ENCODE measurements at regions not wholly inside any gene's neighbourhood (a gene's known extent, or its start where the extent isn't known, plus 50 kb on each side); places are given as distances from the start of the nearest gene placed in this dataset.

GRCh38 chr11:91257667-91258066 is 967.0 kb upstream of the FAT3 start:
- H3K4me3 ChIP-seq (ENCODE audit: low read depth, low read length), result no peak overlapping the region
- no peak for DNase-seq
- TF ChIP-seq CTCF (IDR thresholded peaks at IDR 0.05; ENCODE audit: low read depth, low read length), result no peak
- no peak overlapping the region for H3K27ac ChIP-seq
- no peaks in the 10 kb centered on the region for H3K36me3 ChIP-seq
- H3K27me3 ChIP-seq (ENCODE audit: insufficient read depth, low read depth, severe bottlenecking), result no peaks in the 10 kb centered on the region
- H3K9me3 ChIP-seq (ENCODE audit: severe bottlenecking), result no peaks in the 10 kb centered on the region

GRCh38 chr11:91248199-91248807 is 976.3 kb upstream of the FAT3 start:
- H3K4me3 ChIP-seq (ENCODE audit: low read depth, low read length), result no peak overlapping the region
- peak; percentile 33 for DNase-seq
- H3K9me3 ChIP-seq (ENCODE audit: severe bottlenecking), result no peaks in the 10 kb centered on the region
- no peaks in the 10 kb centered on the region for H3K27me3 ChIP-seq (ENCODE audit: insufficient read depth, low read depth, severe bottlenecking)
- H3K27ac ChIP-seq, result no peak overlapping the region
- TF ChIP-seq CTCF (IDR thresholded peaks at IDR 0.05; ENCODE audit: low read depth, low read length), result peak; percentile 44
- H3K36me3 ChIP-seq, result no peaks in the 10 kb centered on the region

DNA sequence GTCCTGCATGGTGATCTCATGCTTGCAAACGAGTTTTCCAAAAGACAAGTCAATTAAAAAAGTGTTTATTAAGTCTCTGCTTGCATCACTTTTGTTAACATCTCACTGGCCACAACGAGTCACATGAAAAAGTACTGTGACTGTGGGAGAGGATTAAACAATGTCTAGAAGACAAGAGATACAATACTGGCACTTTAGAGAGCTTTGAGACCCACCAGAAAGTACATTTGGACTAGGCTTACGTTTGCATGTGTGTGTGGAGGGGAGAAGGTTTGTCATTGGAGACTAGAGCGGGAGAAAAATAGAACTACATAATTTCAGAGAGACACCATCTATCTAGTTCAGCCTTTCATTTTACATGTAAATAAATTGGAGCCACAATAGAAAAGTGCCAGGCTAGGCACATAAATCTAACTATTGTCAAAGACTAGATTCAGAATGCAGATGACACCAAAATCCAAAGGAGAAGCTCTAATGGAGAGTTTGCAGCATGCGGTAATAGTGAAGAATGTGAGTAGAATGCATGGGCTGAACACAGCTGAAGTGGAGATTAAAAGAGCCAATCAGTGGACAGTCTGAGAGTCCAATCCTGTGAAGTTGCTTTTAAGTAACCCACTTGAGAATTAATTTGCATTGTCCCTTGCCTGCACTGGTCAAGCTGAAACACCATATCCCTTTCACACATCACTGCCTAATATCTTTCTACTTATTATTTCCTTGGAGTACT is 977.4 kb upstream of the FAT3 start:
- Histone ChIP-seq H3K27me3 (ENCODE audit: insufficient read depth, low read depth, severe bottlenecking) (no peaks in the 10 kb centered on the region), H3K4me3 (ENCODE audit: low read depth, low read length) (no peak overlapping the region), H3K9me3 (ENCODE audit: severe bottlenecking) (no peaks in the 10 kb centered on the region), H3K27ac (no peak overlapping the region), H3K36me3 (no peaks in the 10 kb centered on the region)
- DNase-seq, result no peak
- TF ChIP-seq CTCF (IDR thresholded peaks at IDR 0.05; ENCODE audit: low read depth, low read length), result no peak

DNA sequence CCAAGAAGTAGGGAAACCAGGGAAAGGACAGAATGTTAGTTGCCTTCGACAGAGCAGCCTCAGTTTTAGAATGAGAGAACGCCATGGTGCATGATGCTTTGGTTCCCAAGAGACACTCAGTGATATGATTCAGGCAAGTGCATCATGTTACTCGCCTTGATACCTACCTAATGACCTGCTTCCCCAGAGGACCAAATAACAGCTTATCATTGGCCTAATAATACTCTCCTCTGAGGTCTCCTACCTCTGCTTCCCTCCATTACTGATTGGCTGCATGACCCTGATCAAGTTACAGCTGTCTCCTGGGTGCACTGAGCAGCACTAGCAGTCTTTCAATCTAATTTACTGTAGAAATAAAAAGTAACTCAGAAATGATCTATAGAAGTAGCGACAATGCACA is 979.7 kb upstream of the FAT3 start:
- no peaks in the 10 kb centered on the region for H3K27me3 ChIP-seq (ENCODE audit: insufficient read depth, low read depth, severe bottlenecking)
- H3K27ac ChIP-seq, result no peak overlapping the region

DNA sequence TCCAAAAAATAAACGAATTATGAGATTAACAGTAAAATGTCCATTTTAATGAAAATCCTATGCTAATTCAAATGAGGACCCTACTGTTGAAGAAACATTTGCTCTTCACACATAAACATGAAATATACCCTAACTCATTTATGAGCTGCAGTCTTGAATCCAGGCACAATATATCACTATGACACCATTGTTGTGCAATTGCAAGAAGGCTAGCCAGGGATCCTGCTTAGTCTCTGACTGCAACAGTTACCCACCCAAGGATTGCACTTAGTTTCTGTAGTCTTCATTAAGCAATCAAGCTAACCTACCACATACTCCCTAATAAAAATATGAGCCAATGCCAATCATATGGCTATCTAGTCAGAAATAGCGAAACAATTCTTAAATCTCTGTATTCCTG is 981.0 kb upstream of the FAT3 start:
- no peak overlapping the region for H3K27ac ChIP-seq
- H3K4me3 ChIP-seq (ENCODE audit: low read depth, low read length), result no peak overlapping the region
- H3K9me3 ChIP-seq (ENCODE audit: severe bottlenecking), result no peaks in the 10 kb centered on the region
- H3K27me3 ChIP-seq (ENCODE audit: insufficient read depth, low read depth, severe bottlenecking), result no peaks in the 10 kb centered on the region
- no peak for TF ChIP-seq CTCF (IDR thresholded peaks at IDR 0.05; ENCODE audit: low read depth, low read length)
- DNase-seq, result no peak
- H3K36me3 ChIP-seq, result no peaks in the 10 kb centered on the region

More for the DNA sequence above, 979.7 kb upstream of the FAT3 start:
- no peak for DNase-seq
- Histone ChIP-seq H3K36me3 (no peaks in the 10 kb centered on the region), H3K4me3 (ENCODE audit: low read depth, low read length) (no peak overlapping the region), H3K9me3 (ENCODE audit: severe bottlenecking) (no peaks in the 10 kb centered on the region)
- no peak for TF ChIP-seq CTCF (IDR thresholded peaks at IDR 0.05; ENCODE audit: low read depth, low read length)

All from WERI-Rb-1 (cell line).